ENCODE measurements at regions not wholly inside any gene's neighbourhood (a gene's known extent, or its start where the extent isn't known, plus 50 kb on each side); places are given as distances from the start of the nearest gene placed in this dataset.
"Not testable (repeated sequence)": the region's sequence is repeated elsewhere in the genome, so short reads cannot be mapped to it uniquely, and the experiment has no call there.

- no peak for ATAC-seq
- peaks cover 5 to 82% (median 73%) of the 10 kb centered on the region in 7 donors for H3K27me3 ChIP-seq
- TF ChIP-seq CTCF (IDR thresholded peaks at IDR 0.05), result no peak
- WGBS, 2 donors, result 69 to 74% methylated on average over 12 of the region's 12 CpGs
- intact Hi-C loops (cut with DNase I), result no loop called here
- H3K9me3 ChIP-seq, result no peaks in the 10 kb centered on the region
- no peak for DNase-seq
- no peak overlapping the region for H3K4me3 ChIP-seq
- no peaks in the 10 kb centered on the region for H3K36me3 ChIP-seq
- no peak overlapping the region for H3K27ac ChIP-seq
- peaks cover 0 to 4% (median 2%) of the 10 kb centered on the region in 9 donors for H3K4me1 ChIP-seq
Observed at GRCh38 chr1:47502746-47503370, 65.0 kb downstream of the FOXD2 start.

- intact Hi-C loops (cut with DNase I), result loop anchor here in 1 of 10 donors (5.0 kb wide), 1 partner anchor 1118 kb away; no protein-coding TSS in a partner anchor
- H3K36me3 ChIP-seq, H3K27ac ChIP-seq, DNase-seq, H3K4me3 ChIP-seq, ATAC-seq, H3K9me3 ChIP-seq: not testable (repeated sequence)
- peaks cover 5 to 88% (median 77%) of the 10 kb centered on the region in 7 donors for H3K27me3 ChIP-seq
- WGBS, 2 donors, result 90 to 98% methylated on average over 2 of the region's 4 CpGs
- H3K4me1 ChIP-seq, result peaks cover 0 to 14% (median 12%) of the 10 kb centered on the region in 9 donors
Observed at GRCh38 chr1:47504840-47505239, 67.0 kb downstream of the FOXD2 start.

- ATAC-seq, result no peak
- no peak overlapping the region for H3K4me3 ChIP-seq
- WGBS, 2 donors, result 74 to 75% methylated on average over 2 of the region's 2 CpGs
- H3K27ac ChIP-seq, result no peak overlapping the region
- intact Hi-C loops (cut with DNase I), result loop anchor here in 1 of 10 donors (5.0 kb wide), 1 partner anchor 1118 kb away; no protein-coding TSS in a partner anchor
- H3K9me3 ChIP-seq, result no peaks in the 10 kb centered on the region
- H3K27me3 ChIP-seq, result peaks cover 5 to 88% (median 77%) of the 10 kb centered on the region in 7 donors
- no peak for TF ChIP-seq CTCF (IDR thresholded peaks at IDR 0.05)
- no peak for DNase-seq
- no peaks in the 10 kb centered on the region for H3K36me3 ChIP-seq
- peaks cover 0 to 14% (median 12%) of the 10 kb centered on the region in 9 donors for H3K4me1 ChIP-seq
Observed at GRCh38 chr1:47505267-47505666, 67.4 kb downstream of the FOXD2 start.

GRCh38 chr1:47506053-47506452 is 68.2 kb downstream of the FOXD2 start:
- peaks cover 0 to 14% (median 12%) of the 10 kb centered on the region in 9 donors for H3K4me1 ChIP-seq
- H3K4me3 ChIP-seq, result no peak overlapping the region
- no peaks in the 10 kb centered on the region for H3K36me3 ChIP-seq
- TF ChIP-seq CTCF (IDR thresholded peaks at IDR 0.05), result no peak
- no peak for ATAC-seq
- WGBS, 2 donors, result 92% methylated on average over 2 of the region's 2 CpGs
- intact Hi-C loops (cut with DNase I), result loop anchor here in 1 of 10 donors (5.0 kb wide), 1 partner anchor 1119 kb away; no protein-coding TSS in a partner anchor
- no peak for DNase-seq
- no peaks in the 10 kb centered on the region for H3K9me3 ChIP-seq
- H3K27me3 ChIP-seq, result peaks cover 5 to 87% (median 74%) of the 10 kb centered on the region in 7 donors
- H3K27ac ChIP-seq, result no peak overlapping the region

GRCh38 chr1:47507144-47507543 is 69.3 kb downstream of the FOXD2 start:
- intact Hi-C loops (cut with DNase I), result loop anchor here in 1 of 10 donors (5.0 kb wide), 1 partner anchor 1120 kb away; no protein-coding TSS in a partner anchor
- no peak for TF ChIP-seq CTCF (IDR thresholded peaks at IDR 0.05)
- Histone ChIP-seq H3K9me3 (no peaks in the 10 kb centered on the region), H3K36me3 (no peaks in the 10 kb centered on the region), H3K27ac (no peak overlapping the region), H3K4me3 (no peak overlapping the region), H3K27me3 (peaks cover 5 to 87% (median 74%) of the 10 kb centered on the region in 7 donors), H3K4me1 (peaks cover 0 to 14% (median 12%) of the 10 kb centered on the region in 9 donors)
- 71 to 78% methylated on average over 3 of the region's 3 CpGs for WGBS, 2 donors
- DNase-seq (no peak), ATAC-seq (no peak)

Measured in heart right ventricle (tissue), 16 donors.